H9 (cell line): ENCODE measurements at regions not wholly inside any gene's neighbourhood (a gene's known extent, or its start where the extent isn't known, plus 50 kb on each side); places are given as distances from the start of the nearest gene placed in this dataset.

Source experiments
- DNase-seq: peaks from one replicate; pipeline ENCODE4 v3.0.0-alpha.2; 2017
- H2AFZ ChIP-seq: one replicate; pipeline ENCODE4 v1.6.1; 2013; ENCODE audit warnings: mild to moderate bottlenecking, low read length, control low read depth, moderate library complexity
- H2AK5ac ChIP-seq: 2 replicates; pipeline ENCODE4 v1.6.1; 2013; ENCODE audit warnings: low read length, control low read depth, mixed read lengths; ENCODE audit not compliant: insufficient read length
- H2BK120ac ChIP-seq: one replicate; pipeline ENCODE4 v1.6.1; 2013; ENCODE audit warnings: low read depth, mild to moderate bottlenecking, low read length, control low read depth, inconsistent platforms; ENCODE audit not compliant: poor library complexity, severe bottlenecking
- H2BK12ac ChIP-seq: 2 replicates; pipeline ENCODE4 v1.6.1; 2013; ENCODE audit warnings: low read length, control low read depth, mixed read lengths, low read depth; ENCODE audit not compliant: insufficient read length
- H2BK15ac ChIP-seq: 2 replicates; pipeline ENCODE4 v1.6.1; 2013; ENCODE audit warnings: low read depth, low read length, control low read depth
- H2BK20ac ChIP-seq: one replicate; pipeline ENCODE4 v1.6.1; 2013; ENCODE audit warnings: low read depth, mild to moderate bottlenecking, low read length, control low read depth, inconsistent platforms; ENCODE audit not compliant: poor library complexity, severe bottlenecking
- H2BK5ac ChIP-seq: 2 replicates; pipeline ENCODE4 v1.6.1; 2013; ENCODE audit warnings: low read length, control low read depth, mixed read lengths; ENCODE audit not compliant: insufficient read length
- H3K14ac ChIP-seq: 2 replicates; pipeline ENCODE4 v1.6.1; 2013; ENCODE audit warnings: low read length, control low read depth; ENCODE audit not compliant: insufficient read depth
- H3K18ac ChIP-seq: 2 replicates; pipeline ENCODE4 v1.6.1; 2013; ENCODE audit warnings: low read depth, mild to moderate bottlenecking, mixed read lengths, low read length, control low read depth; ENCODE audit not compliant: insufficient read length
- H3K23ac ChIP-seq: 2 replicates; pipeline ENCODE4 v1.6.1; 2013; ENCODE audit warnings: low read length, control low read depth, mixed read lengths, low read depth; ENCODE audit not compliant: insufficient read length
- H3K23me2 ChIP-seq: 2 replicates; pipeline ENCODE4 v1.6.1; 2013; ENCODE audit warnings: low read depth, mild to moderate bottlenecking, mixed read lengths, low read length, control low read depth; ENCODE audit not compliant: insufficient read length, poor library complexity, severe bottlenecking
- H3K27ac ChIP-seq: 2 replicates; pipeline ENCODE4 v1.5.1; 2013; ENCODE audit warnings: low read length, control low read depth, mixed read lengths, low read depth; ENCODE audit not compliant: insufficient read length
- H3K27me3 ChIP-seq: 2 replicates; pipeline ENCODE4 v1.6.1; 2013; ENCODE audit warnings: low read length, control low read depth, inconsistent platforms; ENCODE audit not compliant: insufficient read depth
- H3K4ac ChIP-seq: 2 replicates; pipeline ENCODE4 v1.6.1; 2013; ENCODE audit warnings: low read depth, mild to moderate bottlenecking, control low read depth, inconsistent platforms, low read length, moderate library complexity
- H3K4me1 ChIP-seq: 2 replicates; pipeline ENCODE4 v1.6.1; 2013; ENCODE audit warnings: low read length, control low read depth, inconsistent platforms; ENCODE audit not compliant: insufficient read depth
- H3K4me2 ChIP-seq: 2 replicates; pipeline ENCODE4 v1.6.1; 2013; ENCODE audit warnings: low read length, control low read depth, mixed read lengths; ENCODE audit not compliant: insufficient read length, insufficient read depth
- H3K56ac ChIP-seq: 2 replicates; pipeline ENCODE4 v1.6.1; 2013; ENCODE audit warnings: low read depth, mild to moderate bottlenecking, mixed read lengths, low read length, control low read depth; ENCODE audit not compliant: insufficient read length
- H3K79me1 ChIP-seq: 2 replicates; pipeline ENCODE4 v1.6.1; 2013; ENCODE audit warnings: low read depth, mild to moderate bottlenecking, moderate library complexity, low read length, control low read depth, inconsistent platforms; ENCODE audit not compliant: insufficient read depth, poor library complexity, severe bottlenecking
- H3K79me2 ChIP-seq: 2 replicates; pipeline ENCODE4 v1.6.1; 2013; ENCODE audit warnings: low read length, control low read depth, inconsistent platforms; ENCODE audit not compliant: insufficient read depth
- H3K9ac ChIP-seq: 2 replicates; pipeline ENCODE4 v1.6.1; 2013; ENCODE audit warnings: low read length, control low read depth, mixed read lengths; ENCODE audit not compliant: insufficient read length; ENCODE audit errors: extremely low read depth
- H3K9me3 ChIP-seq: one replicate; pipeline ENCODE4 v1.6.1; 2013; ENCODE audit warnings: low read depth, low read length, inconsistent platforms; ENCODE audit not compliant: control insufficient read depth
- H3T11ph ChIP-seq: one replicate; pipeline ENCODE4 v1.6.1; 2013; ENCODE audit warnings: mild to moderate bottlenecking, low read length, control low read depth, inconsistent platforms
- H4K20me1 ChIP-seq: one replicate; pipeline ENCODE4 v1.6.1; 2013; ENCODE audit not compliant: control insufficient read depth, insufficient read length, insufficient read depth
- H4K5ac ChIP-seq: 2 replicates; pipeline ENCODE4 v1.6.1; 2013; ENCODE audit warnings: low read depth, mild to moderate bottlenecking, mixed read lengths, low read length, control low read depth; ENCODE audit not compliant: insufficient read length
- H4K8ac ChIP-seq: replicated peaks from 2 replicates; pipeline ENCODE4 v1.6.1; 2013; ENCODE audit warnings: low read length, control low read depth, mixed read lengths, low read depth; ENCODE audit not compliant: insufficient read length
- H4K91ac ChIP-seq: 2 replicates; pipeline ENCODE4 v1.6.1; 2013; ENCODE audit warnings: low read depth, mild to moderate bottlenecking, moderate library complexity, mixed read lengths, low read length, control low read depth; ENCODE audit not compliant: insufficient read length
- H3K27ac Mint-ChIP-seq, 3 experiments: 2 replicates in 2 of 3; 3 replicates in 1 of 3; pipeline ENCODE4 v1.8.0; 2020 to 2021; ENCODE audit warnings: mixed read lengths in 3 of 3, mild to moderate bottlenecking in 1 of 3, moderate library complexity in 1 of 3
- H3K27me3 Mint-ChIP-seq: 2 replicates; pipeline ENCODE4 v1.8.0; 2021; ENCODE audit warnings: low read depth, mild to moderate bottlenecking, moderate library complexity, mixed read lengths
- H3K36me3 Mint-ChIP-seq, 3 experiments: 2 replicates in 2 of 3; 3 replicates in 1 of 3; pipeline ENCODE4 v1.8.0; 2020 to 2021; ENCODE audit warnings: low read depth in 3 of 3, mixed read lengths in 3 of 3; ENCODE audit not compliant: insufficient read depth in 1 of 3
- H3K4me1 Mint-ChIP-seq, 2 experiments: 2 replicates each; pipeline ENCODE4 v1.8.0; 2020; ENCODE audit warnings: mixed read lengths in 2 of 2
- H3K4me3 Mint-ChIP-seq, 2 experiments: 2 replicates in 1 of 2; 3 replicates in 1 of 2; pipeline ENCODE4 v1.8.0; 2020 to 2021; ENCODE audit warnings: mild to moderate bottlenecking in 2 of 2, mixed read lengths in 2 of 2, moderate library complexity in 1 of 2
- H3K9me3 Mint-ChIP-seq, 2 experiments: 2 replicates in 1 of 2; 3 replicates in 1 of 2; pipeline ENCODE4 v1.8.0; 2020; ENCODE audit warnings: mild to moderate bottlenecking in 2 of 2, mixed read lengths in 2 of 2, moderate library complexity in 1 of 2
- CTCF ChIP-seq: fragments of 200-600 bp; sonication (generic); conservative IDR thresholded peaks from 3 replicates; pipeline ENCODE4 v1.8.0; 2021; ENCODE audit warnings: antibody characterized with exemption, mild to moderate bottlenecking
- WGBS: extraction: QIAGEN DNeasy Blood & Tissue Kit; methylation state at CpG from one replicate; pipeline ENCODE4 v1.1.7; 2013; ENCODE audit warnings: missing lambda C conversion rate, low lambda C conversion rate, mixed read lengths; ENCODE audit not compliant: insufficient read length; ENCODE audit errors: extremely low coverage; 5-methylcytosine and 5-hydroxymethylcytosine counted together

- H4K8ac ChIP-seq, result no peak overlapping the region
- TF ChIP-seq CTCF, result no peak
- H4K5ac ChIP-seq, result no peak overlapping the region
- H3K27me3 ChIP-seq, result no peaks in the 10 kb centered on the region
- no peak overlapping the region for H2AFZ ChIP-seq
- no peaks in the 10 kb centered on the region for H3K23me2 ChIP-seq
- no CpG with 5 or more reads among the region's 2 CpGs for WGBS
- Mint-ChIP-seq H3K27me3 (no peaks in the 10 kb centered on the region), H3K4me3 (no peak overlapping the region), H3K27ac (no peak overlapping the region; a peak in 1 of 7 replicates), H3K36me3 (no peaks in the 10 kb centered on the region), H3K4me1 (peaks cover 5 to 9% of the 10 kb centered on the region in 2 experiments; a peak in 3 of 4 replicates), H3K9me3 (peaks cover 0 to 3% of the 10 kb centered on the region in 2 experiments; a peak in 3 of 5 replicates)
- no peak for DNase-seq
- no peak overlapping the region for H2AK5ac ChIP-seq
- H3K9me3 ChIP-seq, result no peaks in the 10 kb centered on the region
- H3K79me2 ChIP-seq, result no peaks in the 10 kb centered on the region
- H4K91ac ChIP-seq, result no peak overlapping the region
- H2BK15ac ChIP-seq, result no peak overlapping the region
- H2BK5ac ChIP-seq, result no peak overlapping the region
- H3K27ac ChIP-seq, result no peak overlapping the region
- no peak overlapping the region for H3T11ph ChIP-seq
- H3K14ac ChIP-seq, result no peak overlapping the region
- no peaks in the 10 kb centered on the region; the same call in 1 of the 2 replicates for H3K4me1 ChIP-seq
- no peak overlapping the region for H3K4me2 ChIP-seq
- peaks cover 3% of the 10 kb centered on the region for H4K20me1 ChIP-seq
- no peak overlapping the region for H3K56ac ChIP-seq
- no peak overlapping the region for H3K23ac ChIP-seq
- no peak overlapping the region for H3K4ac ChIP-seq
- H3K9ac ChIP-seq, result no peak overlapping the region
- H2BK12ac ChIP-seq, result no peak overlapping the region
- no peak overlapping the region for H2BK120ac ChIP-seq
- H2BK20ac ChIP-seq, result no peak overlapping the region
- no peaks in the 10 kb centered on the region for H3K79me1 ChIP-seq
- H3K18ac ChIP-seq, result no peak overlapping the region
Measured at GRCh38 chr5:33088176-33088575, 352.6 kb upstream of the TARS1 start.
